ENCODE measurements at regions not wholly inside any gene's neighbourhood (a gene's known extent, or its start where the extent isn't known, plus 50 kb on each side); places are given as distances from the start of the nearest gene placed in this dataset.
"Not testable (repeated sequence)": the region's sequence is repeated elsewhere in the genome, so short reads cannot be mapped to it uniquely, and the experiment has no call there.

DNA sequence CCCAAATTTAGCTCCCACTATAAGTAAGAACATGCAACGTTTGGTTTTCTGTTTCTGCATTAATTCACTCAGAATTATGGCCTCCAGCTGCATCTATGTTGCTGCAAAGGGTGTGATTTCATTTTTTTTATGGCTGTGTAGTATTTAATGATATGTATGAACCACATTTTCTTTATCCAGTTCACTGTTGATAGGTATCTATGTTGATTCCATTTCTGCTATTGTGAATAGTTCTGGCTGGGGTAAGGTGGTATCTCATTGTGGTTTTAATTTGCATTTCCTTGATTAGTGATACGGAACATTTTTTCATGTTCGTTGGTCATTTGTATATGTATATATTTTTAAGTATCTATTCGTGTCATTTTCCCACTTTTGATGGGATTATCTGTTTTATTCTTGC is 674.3 kb downstream of the NUP35 start:
- DNase-seq (ENCODE audit: low read depth, low spot score), result no peak

DNA sequence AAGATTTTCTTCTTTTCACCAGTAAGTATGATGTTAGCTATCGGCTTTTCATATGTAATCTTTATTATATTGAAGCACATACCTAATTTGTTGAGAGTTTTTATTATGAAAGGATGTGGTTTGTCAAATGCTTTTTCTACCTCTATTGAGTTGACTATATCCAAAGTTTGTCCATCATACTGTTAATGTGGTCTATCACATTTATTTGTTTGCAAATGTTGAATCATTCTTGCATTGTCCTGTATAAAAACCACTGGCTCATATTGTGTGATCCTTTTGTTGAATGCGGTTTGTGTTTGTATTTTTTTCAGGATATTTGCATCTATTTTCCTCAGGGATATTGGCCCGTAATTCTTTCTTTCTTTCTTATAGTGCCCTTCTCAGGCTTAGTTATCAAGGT is 675.5 kb downstream of the NUP35 start:
- DNase-seq (ENCODE audit: low read depth, low spot score), result no peak

DNA sequence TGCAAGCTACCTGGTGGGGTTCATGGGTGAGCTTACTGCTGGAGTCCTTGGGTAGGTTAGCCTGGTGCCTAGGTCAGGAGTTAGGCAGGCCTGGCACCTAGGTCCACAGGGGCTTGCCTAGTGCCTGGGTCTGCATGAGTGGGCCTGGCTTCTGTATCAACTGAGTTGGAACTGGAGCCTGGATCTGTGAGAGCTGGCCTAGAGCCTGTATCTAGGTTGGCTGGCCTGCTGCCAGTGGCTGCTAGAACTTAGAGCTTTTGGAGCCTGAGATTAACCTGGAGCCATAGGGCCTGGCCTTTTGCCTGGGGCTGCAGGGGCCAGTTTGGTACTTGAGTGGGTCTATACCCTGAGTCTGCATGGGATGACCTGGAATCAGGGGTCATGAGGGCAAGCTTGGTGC is 679.4 kb downstream of the NUP35 start:
- DNase-seq (ENCODE audit: low read depth, low spot score), result no peak

DNA sequence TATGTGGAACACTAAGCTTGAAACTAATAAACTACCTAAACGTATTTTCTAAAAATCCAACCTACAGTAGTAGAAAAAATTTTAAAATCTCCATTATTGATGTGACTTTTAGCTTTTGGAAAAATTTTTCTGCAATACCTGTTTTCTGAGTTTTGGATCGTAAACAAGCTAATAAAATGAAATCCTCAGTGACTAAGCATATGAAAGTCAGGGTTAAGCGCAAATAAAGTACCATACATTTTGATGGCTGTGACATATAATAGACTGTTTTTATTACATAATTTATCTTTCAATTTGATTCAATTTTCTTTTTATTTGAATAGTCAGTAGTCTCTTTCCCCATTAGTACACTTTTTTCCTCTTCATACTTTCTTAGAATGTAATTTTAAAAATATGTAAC is 683.6 kb downstream of the NUP35 start:
- no peak for DNase-seq (ENCODE audit: low read depth, low spot score)

DNA sequence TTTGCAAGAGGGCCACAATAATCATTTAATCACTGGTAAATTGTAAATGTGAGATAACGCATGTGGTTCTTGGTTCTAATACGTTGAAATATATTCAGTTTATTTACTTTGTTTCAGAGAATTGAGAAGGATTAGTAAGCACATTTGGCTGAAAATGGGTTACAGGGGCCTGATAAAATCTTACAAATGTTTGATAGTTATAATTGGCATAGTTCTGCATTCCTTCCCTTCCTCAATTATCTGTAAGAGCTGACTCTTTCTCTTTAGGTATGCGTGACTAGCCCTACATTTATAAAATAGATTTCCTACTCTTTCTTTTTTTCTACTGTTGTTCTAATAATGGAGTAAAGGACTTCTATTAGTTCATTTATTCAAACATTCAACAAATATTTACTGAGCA is 685.2 kb downstream of the NUP35 start:
- DNase-seq (ENCODE audit: low read depth, low spot score), result no peak

DNA sequence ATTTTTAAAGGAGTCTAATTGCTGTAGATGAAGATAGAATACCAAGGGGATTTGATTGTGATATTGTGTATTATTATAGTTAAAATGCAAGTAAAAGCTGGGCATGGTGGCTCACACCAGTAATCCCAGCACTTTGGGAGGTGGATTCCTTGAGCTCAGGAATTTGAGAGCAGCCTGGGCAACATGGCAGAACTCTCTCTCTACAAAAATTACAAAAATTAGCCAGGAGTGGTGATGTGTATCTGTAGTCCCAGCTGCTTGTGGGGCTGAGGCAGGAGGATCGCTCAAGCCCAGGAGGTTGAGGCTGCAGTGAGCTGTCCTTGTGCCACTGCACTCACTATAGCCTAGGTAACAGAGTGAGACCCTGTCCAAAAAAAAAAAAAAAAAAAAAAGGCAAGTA is 687.0 kb downstream of the NUP35 start:
- DNase-seq (ENCODE audit: low read depth, low spot score), result no peak

DNA sequence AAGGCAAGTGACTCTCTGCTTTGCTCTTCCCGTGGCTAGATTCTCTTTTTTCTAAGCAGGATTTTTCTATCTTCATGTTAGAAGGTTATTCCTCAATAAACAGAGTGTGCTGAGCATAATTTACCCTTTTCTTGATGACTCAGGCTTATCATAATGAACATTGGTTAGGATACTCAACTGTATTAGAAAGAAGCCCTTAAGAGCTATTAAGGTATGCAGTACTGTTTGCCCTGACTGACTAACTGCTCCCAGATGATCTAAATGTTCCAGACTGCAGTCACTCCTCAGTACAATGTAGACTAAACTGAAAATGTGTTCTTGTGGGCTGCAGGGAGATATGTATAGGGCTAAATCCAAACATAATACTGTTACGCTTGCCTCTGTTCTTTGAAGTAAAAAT is 687.8 kb downstream of the NUP35 start:
- no peak for DNase-seq (ENCODE audit: low read depth, low spot score)

DNA sequence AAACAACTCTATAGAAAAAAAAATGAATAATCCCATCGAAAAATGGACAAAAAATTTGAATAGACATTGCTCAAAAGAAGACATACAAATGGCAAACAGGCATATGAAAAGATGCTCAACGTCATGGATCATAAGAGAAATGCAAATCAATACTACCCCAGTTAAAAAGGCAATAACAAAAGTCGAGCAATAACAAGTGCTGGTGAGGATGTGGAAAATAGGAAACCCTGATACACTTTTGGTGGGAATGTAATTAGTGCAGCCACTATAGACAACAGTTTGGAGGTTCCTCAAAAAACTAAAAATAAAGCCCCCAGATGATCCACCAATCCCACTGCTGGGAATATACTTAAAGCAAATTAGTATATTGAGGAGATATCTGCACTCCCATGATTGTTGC is 701.5 kb downstream of the NUP35 start:
- no peak for DNase-seq (ENCODE audit: low read depth, low spot score)

DNA sequence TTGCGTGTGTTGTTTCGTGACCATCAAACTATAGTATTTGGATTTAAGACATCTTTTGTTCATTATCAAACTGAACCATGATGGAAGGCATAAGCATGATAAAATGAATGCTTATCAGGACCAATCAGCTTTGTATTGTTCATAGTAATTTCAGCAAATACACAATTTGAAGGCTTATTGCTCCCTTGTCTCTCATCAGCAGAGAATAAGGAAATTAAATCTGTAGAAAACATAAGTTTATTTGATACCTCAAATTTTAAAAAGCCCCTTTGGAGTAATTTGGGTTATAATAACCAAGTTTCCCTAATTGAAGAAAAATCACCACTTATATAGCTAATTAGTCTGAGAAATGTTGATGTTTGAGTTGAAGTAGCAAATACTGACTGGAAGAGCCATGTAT is 705.7 kb downstream of the NUP35 start:
- DNase-seq (ENCODE audit: low read depth, low spot score), result no peak

DNA sequence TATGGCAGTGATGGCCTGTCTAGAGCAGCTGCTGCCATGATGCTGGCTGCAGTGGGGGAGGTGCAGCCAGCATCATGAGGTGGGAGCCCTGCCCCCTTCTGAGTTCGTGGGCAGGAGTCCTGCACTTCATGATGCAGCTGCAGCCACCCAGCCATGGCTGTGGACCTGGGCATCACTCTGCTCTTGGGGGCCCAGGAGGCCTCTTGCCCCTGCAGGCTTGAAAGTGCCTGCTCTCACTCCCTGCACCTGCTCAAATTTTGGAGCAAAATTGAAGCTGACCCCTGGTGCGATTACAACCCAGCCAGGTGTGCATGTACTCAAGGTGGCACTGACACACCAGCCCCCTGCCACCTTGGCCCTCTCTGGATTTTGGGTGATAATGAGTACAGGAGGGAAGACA is 712.9 kb downstream of the NUP35 start:
- no peak for DNase-seq (ENCODE audit: low read depth, low spot score)

DNA sequence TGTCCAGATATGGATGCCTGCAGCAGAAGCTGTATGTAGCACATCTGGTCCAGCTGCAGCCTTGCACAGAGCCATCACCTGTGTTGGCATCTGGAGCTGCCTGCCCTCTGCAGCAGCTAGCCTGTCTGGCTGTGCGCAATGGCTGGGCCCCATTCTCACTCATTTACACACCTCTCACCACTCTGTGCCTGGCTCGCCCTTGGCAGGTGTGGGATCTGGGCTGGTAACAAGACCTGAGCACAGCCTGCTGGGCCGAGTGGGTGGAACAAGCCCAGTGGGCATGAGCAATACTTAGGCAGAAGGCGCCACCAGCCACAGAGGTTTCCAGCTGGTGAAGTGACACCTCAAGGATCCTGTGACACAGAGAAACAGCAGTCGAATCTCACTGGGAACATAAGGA is 714.1 kb downstream of the NUP35 start:
- no peak for DNase-seq (ENCODE audit: low read depth, low spot score)

DNA sequence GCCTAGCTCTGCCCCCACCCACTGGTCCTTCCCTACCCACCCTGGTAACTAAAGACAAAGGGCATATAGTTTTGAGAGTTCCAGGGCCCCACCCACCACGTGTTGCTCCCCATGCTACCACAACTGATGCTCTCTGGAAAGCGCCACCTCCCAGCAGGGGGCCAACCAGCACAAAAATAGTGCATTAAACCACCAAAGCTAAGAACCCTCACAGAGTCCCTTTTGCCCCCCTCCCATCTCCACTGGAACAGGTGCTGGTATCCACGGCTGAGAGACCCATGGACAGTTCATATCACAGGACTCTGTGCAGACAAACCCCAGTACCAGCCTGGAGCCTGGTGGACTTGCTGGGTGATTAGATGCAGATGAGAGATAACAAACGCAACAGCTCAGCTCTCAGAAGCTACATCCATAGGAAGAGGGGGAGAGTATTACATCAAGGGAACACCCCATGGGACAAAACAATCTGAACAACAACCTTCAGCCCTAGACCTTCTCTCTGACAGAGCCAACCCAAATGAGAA is 715.9 kb downstream of the NUP35 start:
- no peak for DNase-seq (ENCODE audit: low read depth, low spot score)

DNA sequence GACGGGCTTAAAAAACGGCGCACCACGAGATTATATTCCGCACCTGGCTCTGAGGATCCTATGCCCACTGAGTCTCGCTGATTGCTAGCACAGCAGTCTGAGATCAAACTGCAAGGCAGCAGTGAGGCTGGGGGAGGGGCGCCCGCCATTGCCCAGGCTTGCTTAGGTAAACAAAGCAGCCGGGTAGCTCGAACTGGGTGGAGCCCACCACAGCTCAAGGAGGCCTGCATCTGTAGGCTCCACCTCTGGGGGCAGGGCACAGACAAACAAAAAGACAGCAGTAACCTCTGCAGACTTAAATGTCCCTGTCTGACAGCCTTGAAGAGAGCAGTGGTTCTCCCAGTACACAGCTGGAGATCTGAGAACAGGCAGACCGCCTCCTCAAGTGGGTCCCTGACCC is 725.6 kb downstream of the NUP35 start:
- not testable (repeated sequence) for DNase-seq (ENCODE audit: low read depth, low spot score)

DNA sequence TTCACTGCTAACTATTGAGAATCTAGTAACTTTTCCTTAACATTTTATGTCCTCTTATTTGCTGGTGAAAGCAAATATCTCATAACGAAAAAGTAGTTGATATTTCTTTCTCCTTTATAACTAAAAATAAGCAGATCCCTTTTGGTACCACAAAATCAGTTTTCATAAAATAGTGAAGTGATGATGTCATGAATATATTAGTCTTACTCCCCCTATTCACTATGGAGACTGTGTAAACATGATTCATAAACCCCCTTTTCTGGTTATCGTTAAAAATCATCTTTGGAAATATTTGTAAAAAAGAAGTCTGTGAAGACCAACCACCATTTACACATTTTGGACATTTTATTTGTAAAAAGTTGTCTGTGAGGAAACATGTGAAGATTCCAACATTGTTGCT is 734.9 kb downstream of the NUP35 start:
- DNase-seq (ENCODE audit: low read depth, low spot score), result no peak

DNA sequence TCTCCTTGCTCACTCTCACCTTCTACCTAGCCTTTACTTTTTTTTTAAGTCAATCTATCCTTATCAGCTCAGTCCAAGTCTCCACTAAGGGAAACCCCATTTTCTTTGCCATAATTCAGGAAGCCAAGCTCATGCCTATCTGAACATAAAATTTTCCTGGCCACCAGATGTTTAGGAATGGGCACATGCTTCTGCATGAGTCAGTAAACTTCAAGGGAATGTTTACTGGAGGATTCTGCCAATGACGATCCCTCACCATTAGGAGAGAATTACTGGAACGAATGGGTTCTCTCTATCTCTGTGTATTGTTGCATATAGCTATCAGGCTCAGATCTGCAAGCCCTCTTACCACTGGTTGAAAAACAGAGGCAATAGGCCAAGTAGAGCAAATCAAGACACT is 731.7 kb upstream of the ZNF804A start:
- no peak for DNase-seq (ENCODE audit: low read depth, low spot score)

DNA sequence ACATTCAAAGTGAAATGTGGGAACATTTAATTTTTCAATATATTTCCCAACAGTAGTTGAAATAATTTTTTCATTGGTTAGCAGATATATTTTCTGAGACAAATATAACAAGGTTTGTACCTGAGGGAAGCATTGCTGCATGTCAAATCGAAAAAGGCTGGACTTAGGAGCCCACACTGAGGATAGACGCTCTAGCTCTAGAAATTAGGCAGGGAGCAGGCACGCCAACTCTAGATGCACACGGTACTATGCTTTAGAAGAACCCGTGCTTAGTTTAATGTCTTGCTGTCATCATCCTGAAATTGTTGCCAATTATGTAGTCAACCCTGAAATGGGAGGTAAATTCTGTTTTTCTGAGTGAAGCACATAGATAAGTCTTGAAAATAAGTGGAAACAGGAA is 731.1 kb upstream of the ZNF804A start:
- DNase-seq (ENCODE audit: low read depth, low spot score), result no peak

DNA sequence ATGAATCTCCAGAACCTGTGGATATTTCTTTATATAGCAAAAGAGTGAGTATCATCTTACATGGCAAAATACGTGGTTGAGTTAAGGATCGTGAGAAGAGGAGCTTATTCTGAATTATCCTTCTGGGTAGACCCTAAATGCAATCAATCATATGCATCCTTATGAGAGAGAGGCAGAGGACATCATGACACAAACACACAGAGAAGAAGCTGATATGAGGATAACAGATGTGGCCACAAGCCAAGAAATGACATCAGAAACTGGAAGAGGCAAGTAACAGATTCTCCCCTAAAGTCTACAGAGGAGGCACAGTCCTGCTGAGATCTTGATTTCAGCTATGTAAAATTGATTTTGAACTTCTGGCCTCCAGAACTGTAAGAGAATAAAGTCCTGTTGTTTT is 730.2 kb upstream of the ZNF804A start:
- DNase-seq (ENCODE audit: low read depth, low spot score), result no peak

DNA sequence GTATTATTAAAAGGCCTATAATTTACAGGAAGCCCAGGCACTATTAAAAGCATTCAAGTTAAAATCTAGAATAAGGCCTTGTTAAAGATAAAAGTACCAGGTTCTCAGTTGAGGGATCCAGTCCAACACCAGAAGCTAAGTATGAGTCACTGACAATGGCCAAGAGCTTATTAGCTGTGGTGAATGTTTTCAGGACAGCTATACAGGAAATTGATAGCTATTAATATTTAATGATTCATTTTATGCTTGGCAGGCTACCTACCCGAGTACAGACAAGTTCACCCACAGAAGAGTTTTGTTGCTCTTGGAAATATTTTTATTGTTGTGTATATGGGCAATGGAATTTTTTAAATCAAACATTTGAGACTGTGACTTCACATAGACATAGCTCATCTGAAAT is 729.6 kb upstream of the ZNF804A start:
- DNase-seq (ENCODE audit: low read depth, low spot score), result no peak

DNA sequence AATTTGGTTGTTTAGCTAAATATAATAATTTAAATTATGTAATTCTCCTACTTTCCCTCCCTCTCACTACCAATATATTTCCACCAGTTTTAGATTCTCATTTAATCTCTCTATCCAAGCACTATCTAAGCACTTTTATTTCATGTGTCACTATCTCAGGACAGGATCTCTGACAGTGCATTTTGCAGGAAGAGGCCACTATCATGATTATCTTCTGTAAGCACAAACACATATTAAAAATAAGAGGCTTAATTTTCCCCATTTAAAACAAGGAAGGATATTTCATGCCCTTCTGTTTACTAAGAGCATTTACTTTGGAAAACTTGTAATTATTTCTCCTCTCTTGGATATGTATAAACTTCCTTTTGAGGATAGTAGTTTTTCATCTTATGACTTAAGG is 726.2 kb upstream of the ZNF804A start:
- no peak for DNase-seq (ENCODE audit: low read depth, low spot score)

DNA sequence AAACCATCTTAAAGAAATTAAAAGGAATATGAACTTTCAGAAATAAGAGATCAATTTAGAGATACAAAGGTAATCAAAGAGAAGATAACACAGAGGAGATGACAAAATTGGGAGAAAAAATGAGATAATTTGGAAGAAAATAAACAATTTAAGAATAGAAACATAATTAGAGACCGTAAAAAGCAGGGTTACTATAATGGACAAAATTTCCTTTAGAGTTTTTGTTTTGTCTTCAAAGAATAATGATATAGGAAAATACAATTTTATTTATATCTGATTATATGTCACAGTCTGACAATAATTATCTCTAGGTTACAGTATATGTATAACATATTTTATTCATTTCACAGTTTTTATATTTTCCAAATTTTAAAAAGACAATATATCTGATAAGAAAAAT is 716.4 kb upstream of the ZNF804A start:
- no peak for DNase-seq (ENCODE audit: low read depth, low spot score)

DNA sequence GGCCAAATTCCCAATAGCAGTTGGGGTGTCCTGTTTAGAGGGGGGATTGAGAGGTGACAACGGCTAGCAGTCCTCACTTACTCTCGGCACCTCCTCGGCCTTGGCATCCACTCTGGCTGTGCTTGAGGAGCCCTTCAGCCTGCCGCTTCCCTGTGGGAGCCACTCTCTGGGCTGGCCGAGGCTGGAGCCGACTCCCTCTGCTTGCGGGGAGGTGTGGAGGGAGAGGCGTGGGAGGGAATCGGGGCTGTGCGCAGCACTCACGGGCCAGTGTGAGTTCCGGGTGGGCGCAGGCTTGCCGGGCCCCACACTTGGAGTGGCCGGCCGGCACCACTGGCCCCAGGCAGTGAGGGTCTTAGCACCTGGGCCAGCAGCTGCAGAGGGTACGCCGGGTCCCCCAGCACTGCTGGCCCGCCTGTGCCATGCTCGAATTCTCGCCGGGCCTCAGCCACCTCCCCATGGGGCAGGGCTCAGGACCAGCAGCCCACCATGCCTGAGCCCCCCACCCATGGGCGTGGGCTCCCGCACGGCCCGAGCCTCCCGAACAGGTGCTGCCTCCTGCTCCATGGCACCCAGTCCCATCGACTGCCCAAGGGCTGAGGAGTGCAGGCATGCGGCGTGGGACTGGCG is 705.9 kb upstream of the ZNF804A start:
- no peak for DNase-seq (ENCODE audit: low read depth, low spot score)

DNA sequence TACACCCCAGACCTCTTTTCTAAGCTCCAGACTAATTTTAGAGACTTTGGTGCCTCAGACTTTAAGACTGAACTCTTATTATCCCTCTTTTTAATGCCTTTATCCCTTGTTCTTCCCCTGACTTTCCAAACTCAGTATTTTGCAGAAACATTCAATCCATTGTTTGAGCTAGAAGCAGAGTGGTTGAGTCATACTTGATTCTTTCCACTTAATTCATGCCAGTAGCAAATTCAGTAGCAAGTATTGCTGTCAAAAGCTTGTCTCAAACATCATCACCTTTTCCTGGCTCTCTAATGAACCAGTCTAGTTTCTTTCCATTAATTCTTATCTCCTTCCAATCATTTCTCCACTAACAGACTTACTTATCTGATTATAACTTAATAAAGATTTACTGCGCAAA is 699.7 kb upstream of the ZNF804A start:
- DNase-seq (ENCODE audit: low read depth, low spot score), result no peak

DNA sequence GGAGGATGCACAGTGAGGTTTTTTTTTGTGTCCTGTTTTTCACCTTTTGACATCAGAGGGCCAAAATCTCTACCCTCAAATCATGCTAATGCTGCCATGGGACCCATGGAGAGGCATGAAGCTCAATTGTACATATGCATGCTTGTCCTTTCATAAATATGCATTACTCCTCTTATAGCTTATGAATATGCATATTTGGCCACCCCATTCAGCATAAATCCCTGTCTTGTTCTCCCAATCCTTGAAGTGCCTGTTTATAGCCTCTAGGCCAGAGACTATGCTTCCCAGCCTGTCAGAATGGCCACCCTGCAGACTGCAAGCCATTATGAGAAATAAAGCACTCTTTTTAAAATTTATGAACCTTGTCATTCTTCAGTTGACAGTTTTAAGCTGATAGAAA is 696.4 kb upstream of the ZNF804A start:
- no peak for DNase-seq (ENCODE audit: low read depth, low spot score)

DNA sequence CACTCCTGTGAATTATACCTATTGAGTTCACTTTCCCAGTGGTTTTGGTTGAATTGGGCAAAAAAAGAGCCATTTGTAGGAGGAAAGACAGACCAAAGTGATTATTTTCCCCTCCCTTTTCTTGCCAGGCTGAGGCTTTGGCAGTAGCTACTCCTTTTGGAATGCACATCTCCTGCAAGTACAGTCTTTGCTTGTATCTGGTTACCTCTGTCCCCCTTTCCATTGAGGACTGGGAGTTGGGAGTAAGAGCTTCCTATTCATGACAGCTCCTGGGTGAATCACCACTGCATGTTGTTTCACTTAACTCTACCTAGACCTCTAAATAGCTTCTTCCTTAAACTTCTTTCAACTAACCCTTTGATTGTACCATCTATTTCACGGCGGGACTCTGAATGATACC is 695.3 kb upstream of the ZNF804A start:
- no peak for DNase-seq (ENCODE audit: low read depth, low spot score)

Measured in ELF-1 (cell line).